MM.1S (cell line): ENCODE measurements at regions not wholly inside any gene's neighbourhood (a gene's known extent, or its start where the extent isn't known, plus 50 kb on each side); places are given as distances from the start of the nearest gene placed in this dataset.

Source experiments
- CTCF ChIP-seq: fragments of 300-600 bp; sonication (generic); IDR thresholded peaks from 2 replicates; pipeline ENCODE4 v1.5.1; 2016; ENCODE audit warnings: antibody characterized with exemption, low read length, mixed read lengths
- EZH2phosphoT487 ChIP-seq: fragments of 300-600 bp; sonication (generic); IDR thresholded peaks from 2 replicates; pipeline ENCODE4 v1.6.1; 2018; ENCODE audit warnings: antibody characterized with exemption, low read length

GRCh38 chr11:27282806-27283205, 80.2 kb downstream of the CCDC34 start:
- no peak for TF ChIP-seq EZH2phosphoT487
- no peak for TF ChIP-seq CTCF
